Dermis microvascular lymphatic vessel endothelial cell (primary cell): ENCODE measurements at regions not wholly inside any gene's neighbourhood (a gene's known extent, or its start where the extent isn't known, plus 50 kb on each side); places are given as distances from the start of the nearest gene placed in this dataset.

Source experiments
- DNase-seq, 2 donors: peaks; one replicate each; pipeline versions ENCODE4 v3.0.0 to v3.0.0-alpha.2; 2010; ENCODE audit warnings: low read depth in 2 of 2

GRCh38 chr3:117550766-117551165 lies 841.2 kb downstream of the TUSC7 start:
- no peak for DNase-seq

GRCh38 chr3:117553461-117553860 lies 843.9 kb downstream of the TUSC7 start:
- no peak for DNase-seq

GRCh38 chr3:117556646-117557407 lies 847.2 kb downstream of the TUSC7 start:
- no peak for DNase-seq

DNA sequence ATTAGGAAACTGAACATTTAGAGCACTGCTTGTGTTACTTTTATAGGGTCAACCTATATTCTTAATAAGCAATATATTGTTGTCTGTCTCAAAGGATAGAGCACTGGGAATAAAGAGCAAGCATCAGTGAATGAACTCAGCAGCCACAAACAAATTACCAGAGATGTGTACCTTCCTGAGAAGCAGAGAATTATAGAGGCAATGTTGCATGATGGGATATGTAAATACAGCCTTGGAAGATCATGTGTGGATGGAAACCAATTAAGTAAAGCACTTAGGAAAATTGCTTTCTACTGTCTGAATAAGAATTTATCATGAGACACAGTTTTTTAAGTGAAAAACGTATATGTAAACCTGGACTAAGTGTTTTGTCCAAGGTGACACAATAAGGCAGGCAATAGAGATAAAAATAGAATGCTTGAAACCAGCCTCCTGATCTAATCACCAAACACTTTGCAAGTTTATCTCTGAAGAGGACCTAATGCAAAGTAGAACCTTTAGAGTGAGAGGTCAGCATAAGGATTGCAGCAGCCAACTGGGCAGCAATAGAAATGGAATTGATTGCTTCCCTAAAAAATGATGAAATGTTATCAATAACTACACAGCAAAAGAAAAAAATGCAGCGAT lies 848.0 kb downstream of the TUSC7 start:
- DNase-seq, result no peak

DNA sequence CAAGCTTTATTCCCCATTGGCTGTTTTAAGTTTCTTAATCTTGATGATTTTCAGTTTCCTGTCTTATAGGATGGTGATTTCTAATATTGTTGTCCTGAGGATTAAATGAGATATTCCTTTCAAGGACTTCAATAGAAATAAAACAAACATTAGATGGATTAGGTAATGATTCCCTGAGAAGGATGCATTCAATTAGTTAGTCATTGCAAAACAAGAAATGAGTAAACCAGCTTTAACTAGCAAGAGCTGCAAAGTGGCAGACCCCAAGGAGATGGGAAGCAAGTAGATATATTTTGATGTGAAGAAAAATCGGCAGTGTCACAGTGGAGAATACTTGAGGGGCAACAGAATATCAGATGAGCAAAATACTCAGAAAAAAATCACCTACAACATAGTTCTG lies 849.1 kb downstream of the TUSC7 start:
- no peak for DNase-seq

DNA sequence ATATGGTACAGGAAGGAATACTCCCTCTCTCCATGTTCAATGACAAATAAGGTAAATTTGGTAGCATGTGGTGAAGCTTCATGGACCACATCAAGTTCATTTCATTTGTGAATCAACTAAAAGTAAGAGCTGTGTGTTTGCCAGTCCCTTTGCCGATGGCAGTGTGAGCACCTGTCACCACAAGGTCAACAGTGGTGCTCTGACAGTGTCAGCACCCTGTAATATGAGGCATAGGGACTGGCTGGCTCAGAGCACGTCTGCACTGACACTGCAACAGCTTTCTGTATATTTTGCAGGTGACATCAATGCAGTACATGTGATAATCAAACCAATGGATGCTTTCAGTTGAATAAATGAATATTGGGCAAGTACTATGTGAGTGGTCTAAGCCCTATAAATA lies 852.4 kb downstream of the TUSC7 start:
- DNase-seq, result no peak

DNA sequence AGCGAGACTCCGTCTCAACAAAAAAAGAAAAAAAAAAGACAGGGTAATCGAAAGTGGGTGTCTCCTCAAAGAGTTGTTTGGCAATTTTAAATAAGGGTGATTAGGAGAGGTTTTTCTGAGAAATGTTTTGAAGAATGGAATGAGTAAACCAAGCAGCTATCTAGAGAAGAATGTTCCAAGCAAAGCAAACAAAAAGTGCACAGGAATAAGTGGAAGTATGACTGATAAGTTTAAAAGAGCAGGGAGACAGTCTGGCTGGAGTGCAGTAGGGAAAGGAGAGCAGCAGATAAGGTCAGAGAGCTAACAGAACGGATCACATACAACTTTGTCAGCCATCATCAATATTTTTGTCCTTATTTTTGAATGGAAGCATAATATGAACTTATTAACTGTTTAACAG lies 853.5 kb downstream of the TUSC7 start:
- DNase-seq, result no peak

DNA sequence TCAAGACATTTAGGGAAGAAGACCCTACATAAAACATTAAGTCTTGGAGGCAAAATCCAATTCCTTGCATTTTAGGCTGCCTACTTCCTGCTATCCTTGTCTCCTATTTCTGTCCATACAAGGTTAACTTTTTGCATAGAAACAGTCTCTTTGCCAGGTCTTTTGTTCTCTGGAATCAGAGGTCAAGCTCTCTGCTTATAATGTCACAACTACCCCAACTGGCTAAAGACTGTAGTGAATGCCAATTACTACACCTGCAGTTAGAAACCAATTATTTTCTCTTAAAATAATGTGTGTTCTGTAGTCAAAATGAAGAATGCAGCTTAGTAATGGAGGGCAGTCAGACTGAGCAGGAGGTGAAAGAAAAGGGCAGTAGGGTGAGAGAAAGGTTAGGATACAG lies 856.2 kb downstream of the TUSC7 start:
- no peak for DNase-seq

DNA sequence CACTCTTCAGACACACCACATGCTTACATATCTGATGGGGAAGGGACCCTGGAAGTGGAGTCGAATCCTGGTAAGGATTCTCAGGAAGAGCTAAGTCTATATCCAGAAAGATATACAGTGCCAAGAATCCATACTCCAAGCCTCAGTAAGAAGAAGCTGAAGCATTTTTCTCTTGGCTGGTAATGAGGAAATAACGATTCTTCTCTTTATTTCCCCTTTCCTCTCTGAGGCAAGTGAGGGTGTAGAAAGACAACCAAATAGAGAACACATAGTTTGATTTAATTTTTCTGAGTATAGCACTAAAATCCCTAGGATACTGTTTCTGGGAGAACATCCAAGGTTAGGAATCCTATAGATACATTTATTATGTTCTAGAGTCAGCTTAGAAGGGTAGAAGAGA lies 857.3 kb downstream of the TUSC7 start:
- DNase-seq, result no peak

DNA sequence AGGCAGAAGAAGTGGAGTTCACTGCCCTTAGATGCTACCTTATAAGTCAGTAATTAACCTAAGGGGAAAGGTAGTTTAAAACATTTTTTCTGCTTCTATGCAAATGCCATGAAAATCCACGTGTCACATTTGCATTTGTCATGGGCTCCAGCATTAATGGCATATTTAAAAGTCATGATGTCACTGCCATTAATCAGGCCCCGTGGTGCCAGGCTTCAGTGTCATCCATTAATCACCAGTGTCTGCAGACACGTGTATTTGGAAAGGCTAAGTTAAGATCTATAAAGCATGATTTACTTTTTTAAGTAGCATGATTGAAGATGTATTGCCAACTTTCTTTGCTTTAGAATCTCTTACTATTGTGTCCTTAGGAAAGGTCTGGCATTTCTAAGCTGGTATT lies 857.8 kb downstream of the TUSC7 start:
- no peak for DNase-seq

DNA sequence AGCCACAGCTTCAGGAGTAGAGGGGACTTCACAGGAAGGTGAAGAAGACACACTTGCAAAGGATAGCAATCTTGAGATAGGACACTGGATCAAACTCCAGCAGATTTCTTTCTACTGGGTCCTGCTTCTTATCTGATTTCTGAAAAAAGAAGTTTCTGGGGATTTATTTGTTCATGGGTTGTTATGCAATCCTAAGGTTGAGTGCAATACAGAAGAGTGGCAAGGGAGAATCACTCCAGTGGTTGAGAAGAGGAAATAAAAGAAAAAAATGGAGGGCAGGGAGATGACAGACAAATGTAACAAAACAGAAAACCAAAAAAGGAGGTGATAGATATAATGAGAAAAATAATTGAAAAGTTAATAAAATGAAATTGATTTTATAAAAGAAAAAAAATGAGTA lies 858.3 kb downstream of the TUSC7 start:
- no peak for DNase-seq

- no peak for DNase-seq
Observed at GRCh38 chr3:117572786-117573185, 863.2 kb downstream of the TUSC7 start.

DNA sequence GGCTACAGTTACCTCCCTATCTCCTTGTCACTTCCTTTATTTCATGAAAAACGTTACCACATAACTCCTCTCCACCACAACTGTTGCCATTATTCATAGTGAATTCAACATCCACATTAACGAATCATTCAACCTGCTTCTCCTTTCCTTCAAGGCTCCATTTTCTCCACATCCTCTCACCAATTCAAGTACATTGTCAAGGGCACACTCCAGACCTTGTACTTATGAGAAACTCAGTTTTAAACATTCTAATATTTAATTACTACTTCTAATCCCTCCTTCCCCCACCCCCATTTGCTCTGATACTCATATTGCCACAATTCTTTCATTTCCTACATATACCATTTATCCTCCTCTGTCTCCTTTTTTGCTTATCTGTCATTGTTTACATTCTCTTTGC lies 871.2 kb downstream of the TUSC7 start:
- DNase-seq, result no peak

GRCh38 chr3:117586161-117586560 lies 876.6 kb downstream of the TUSC7 start:
- DNase-seq, result no peak

- DNase-seq, result no peak
Observed at GRCh38 chr3:117587416-117587815, 877.8 kb downstream of the TUSC7 start.

GRCh38 chr3:117589454-117589853 lies 879.9 kb downstream of the TUSC7 start:
- no peak for DNase-seq

GRCh38 chr3:117595615-117596014 lies 886.0 kb downstream of the TUSC7 start:
- no peak for DNase-seq

GRCh38 chr3:117596503-117596902 lies 886.9 kb downstream of the TUSC7 start:
- DNase-seq, result no peak

- no peak for DNase-seq
Observed at GRCh38 chr3:117597865-117598264, 888.3 kb downstream of the TUSC7 start.

GRCh38 chr3:117600112-117600511 lies 890.5 kb downstream of the TUSC7 start:
- no peak for DNase-seq

DNA sequence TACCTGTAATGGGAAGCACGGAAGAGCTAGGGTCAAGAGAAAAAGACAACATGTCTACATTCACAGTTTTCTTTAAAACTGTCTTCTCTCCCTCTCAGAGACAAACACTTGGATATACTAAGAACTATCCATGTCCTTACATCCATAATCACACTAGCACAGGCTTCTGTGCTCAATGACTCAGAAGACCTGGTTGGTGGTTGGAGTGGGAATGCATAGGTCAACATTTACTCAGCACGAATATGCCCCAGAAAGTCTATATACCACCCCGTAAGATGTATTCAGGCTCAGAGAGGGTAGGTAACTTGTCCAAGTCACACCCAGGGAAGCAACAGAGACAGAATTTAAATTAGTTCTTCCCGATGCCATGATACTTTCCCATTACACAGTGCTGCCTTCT lies 891.1 kb downstream of the TUSC7 start:
- no peak for DNase-seq

- no peak for DNase-seq
Observed at GRCh38 chr3:117602058-117602644, 892.6 kb downstream of the TUSC7 start.

DNA sequence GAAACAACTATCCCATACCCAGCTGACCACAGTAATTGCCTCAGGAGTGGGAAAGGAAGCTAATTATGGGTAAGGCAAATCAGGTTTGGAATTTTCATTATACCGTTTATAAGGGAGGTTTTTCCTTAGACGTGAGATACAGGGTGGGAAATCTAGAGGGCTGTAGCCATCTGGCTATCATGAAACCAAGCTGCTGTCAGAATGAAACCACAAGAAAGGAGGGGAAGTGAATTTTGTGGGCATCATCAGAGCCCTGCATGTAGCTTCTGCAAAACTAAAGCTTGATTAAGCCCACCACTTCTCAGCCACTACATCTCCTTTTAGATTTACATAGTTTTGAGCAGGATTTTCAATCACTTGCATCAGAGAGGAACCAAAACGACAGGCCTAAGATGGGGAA lies 893.5 kb downstream of the TUSC7 start:
- no peak for DNase-seq
